ENCODE measurements at regions not wholly inside any gene's neighbourhood (a gene's known extent, or its start where the extent isn't known, plus 50 kb on each side); places are given as distances from the start of the nearest gene placed in this dataset.

GRCh38 chr4:11494232-11494631 lies 65.5 kb upstream of the HS3ST1 start:
- no peak for DNase-seq (ENCODE audit: low read depth in 3 of 3)

- DNase-seq (ENCODE audit: low read depth in 3 of 3), result no peak
Observed at GRCh38 chr4:11489453-11490083, 60.9 kb upstream of the HS3ST1 start.

- no peak for DNase-seq (ENCODE audit: low read depth in 3 of 3)
Observed at GRCh38 chr4:11488657-11489452, 60.2 kb upstream of the HS3ST1 start.

- DNase-seq (ENCODE audit: low read depth in 3 of 3), result no peak
Observed at GRCh38 chr4:11487868-11488544, 59.3 kb upstream of the HS3ST1 start.

- DNase-seq (ENCODE audit: low read depth in 3 of 3), result no peak
Observed at GRCh38 chr4:11487139-11487538, 58.4 kb upstream of the HS3ST1 start.

- DNase-seq (ENCODE audit: low read depth in 3 of 3), result no peak
Observed at GRCh38 chr4:11485926-11486325, 57.2 kb upstream of the HS3ST1 start.

GRCh38 chr4:11484531-11484930 lies 55.8 kb upstream of the HS3ST1 start:
- DNase-seq (ENCODE audit: low read depth in 3 of 3), result no peak

- no peak for DNase-seq (ENCODE audit: low read depth in 3 of 3)
Observed at GRCh38 chr4:11483046-11483445, 54.4 kb upstream of the HS3ST1 start.

- no peak for DNase-seq (ENCODE audit: low read depth in 3 of 3)
Observed at GRCh38 chr4:11480683-11481082, 52.0 kb upstream of the HS3ST1 start.

All from stimulated activated CD4-positive, alpha-beta T cell treated with anti-CD3 and anti-CD28 coated beads, TNF-alpha, amount 100 ng/mL, for 48 hours (primary cell).